ENCODE measurements at regions not wholly inside any gene's neighbourhood (a gene's known extent, or its start where the extent isn't known, plus 50 kb on each side); places are given as distances from the start of the nearest gene placed in this dataset.

GRCh38 chr9:95598236-95598635 is 81.5 kb upstream of the PTCH1 start:
- no peak for DNase-seq (ENCODE audit: low read depth)
- H3K36me3 ChIP-seq (ENCODE audit: control insufficient read depth, insufficient read depth, low read length), result no peaks in the 10 kb centered on the region
- CTCF ChIA-PET, result no interaction called here
- H3K4me3 ChIP-seq (ENCODE audit: low read depth, low read length), result no peak overlapping the region
- POLR2A ChIA-PET, result no interaction called here
- no peaks in the 10 kb centered on the region for H3K27me3 ChIP-seq (ENCODE audit: control insufficient read depth, insufficient read depth, low read length)
- no peak for TF ChIP-seq CTCF (IDR thresholded peaks at IDR 0.05; ENCODE audit: insufficient read depth, low read depth, low read length)

GRCh38 chr9:95595721-95596295 is 79.0 kb upstream of the PTCH1 start:
- no peak for TF ChIP-seq CTCF (IDR thresholded peaks at IDR 0.05; ENCODE audit: insufficient read depth, low read depth, low read length)
- POLR2A ChIA-PET, result no interaction called here
- DNase-seq (ENCODE audit: low read depth), result no peak
- Histone ChIP-seq H3K27me3 (ENCODE audit: control insufficient read depth, insufficient read depth, low read length) (no peaks in the 10 kb centered on the region), H3K36me3 (ENCODE audit: control insufficient read depth, insufficient read depth, low read length) (no peaks in the 10 kb centered on the region), H3K4me3 (ENCODE audit: low read depth, low read length) (no peak overlapping the region)
- CTCF ChIA-PET, result interaction anchor here (1.4 kb wide), 1 partner anchor 16 kb away, joined by 4 read pairs; no protein-coding TSS in a partner anchor

GRCh38 chr9:95592931-95593330 is 76.2 kb upstream of the PTCH1 start:
- H3K36me3 ChIP-seq (ENCODE audit: control insufficient read depth, insufficient read depth, low read length), result no peaks in the 10 kb centered on the region
- no peaks in the 10 kb centered on the region for H3K27me3 ChIP-seq (ENCODE audit: control insufficient read depth, insufficient read depth, low read length)
- ChIA-PET CTCF (no interaction called here), POLR2A (no interaction called here)
- no peak for DNase-seq (ENCODE audit: low read depth)
- no peak overlapping the region for H3K4me3 ChIP-seq (ENCODE audit: low read depth, low read length)
- TF ChIP-seq CTCF (IDR thresholded peaks at IDR 0.05; ENCODE audit: insufficient read depth, low read depth, low read length), result no peak

- no peak for TF ChIP-seq CTCF (IDR thresholded peaks at IDR 0.05; ENCODE audit: insufficient read depth, low read depth, low read length)
- Histone ChIP-seq H3K27me3 (ENCODE audit: control insufficient read depth, insufficient read depth, low read length) (no peaks in the 10 kb centered on the region; the same call in 1 of the 2 replicates), H3K4me3 (ENCODE audit: low read depth, low read length) (no peak overlapping the region), H3K36me3 (ENCODE audit: control insufficient read depth, insufficient read depth, low read length) (no peaks in the 10 kb centered on the region)
- CTCF ChIA-PET, result no interaction called here
- no peak for DNase-seq (ENCODE audit: low read depth)
- POLR2A ChIA-PET, result no interaction called here
Measured at GRCh38 chr9:95588724-95589588, 72.2 kb upstream of the PTCH1 start.

- Histone ChIP-seq H3K27me3 (ENCODE audit: control insufficient read depth, insufficient read depth, low read length) (no peaks in the 10 kb centered on the region; the same call in 1 of the 2 replicates), H3K4me3 (ENCODE audit: low read depth, low read length) (no peak overlapping the region), H3K36me3 (ENCODE audit: control insufficient read depth, insufficient read depth, low read length) (no peaks in the 10 kb centered on the region)
- POLR2A ChIA-PET, result no interaction called here
- no peak for DNase-seq (ENCODE audit: low read depth)
- CTCF ChIA-PET, result no interaction called here
- no peak for TF ChIP-seq CTCF (IDR thresholded peaks at IDR 0.05; ENCODE audit: insufficient read depth, low read depth, low read length)
Measured at GRCh38 chr9:95587021-95587964, 70.5 kb upstream of the PTCH1 start.

All from BJ (cell line).